Duodenal mucosa (tissue), 2 donors: ENCODE measurements at regions not wholly inside any gene's neighbourhood (a gene's known extent, or its start where the extent isn't known, plus 50 kb on each side); places are given as distances from the start of the nearest gene placed in this dataset.
"Not testable (repeated sequence)": the region's sequence is repeated elsewhere in the genome, so short reads cannot be mapped to it uniquely, and the experiment has no call there.

Experiments
- H3K27ac ChIP-seq: one replicate; pipeline ENCODE4 v1.7.0; 2013; ENCODE audit warnings: low read depth, low read length
- H3K27me3 ChIP-seq, 2 donors: one replicate each; pipeline ENCODE4 v1.7.0; 2013; ENCODE audit warnings: low read length in 2 of 2, control low read depth in 1 of 2; ENCODE audit not compliant: insufficient read depth in 2 of 2, control insufficient read depth in 1 of 2
- H3K36me3 ChIP-seq, 2 donors: one replicate each; pipeline ENCODE4 v1.7.0; 2013; ENCODE audit warnings: low read length in 2 of 2, control low read depth in 1 of 2; ENCODE audit not compliant: insufficient read depth in 2 of 2, control insufficient read depth in 1 of 2
- H3K4me1 ChIP-seq, 2 donors: one replicate each; pipeline ENCODE4 v1.7.0; 2013; ENCODE audit warnings: low read length in 2 of 2, control low read depth in 1 of 2; ENCODE audit not compliant: insufficient read depth in 2 of 2, control insufficient read depth in 1 of 2
- H3K4me3 ChIP-seq, 2 donors: one replicate each; pipeline ENCODE4 v1.7.0; 2013; ENCODE audit warnings: low read length in 2 of 2, low read depth in 1 of 2
- H3K9ac ChIP-seq, 2 donors: one replicate each; pipeline ENCODE4 v1.7.0; 2013; ENCODE audit warnings: low read length in 2 of 2, low read depth in 1 of 2
- H3K9me3 ChIP-seq, 2 donors: one replicate each; pipeline ENCODE4 v1.7.0; 2013; ENCODE audit warnings: low read length in 2 of 2, control low read depth in 1 of 2; ENCODE audit not compliant: control insufficient read depth in 1 of 2

GRCh38 chr12:60535363-60535762 lies 939.5 kb downstream of the SLC16A7 start:
- H3K9me3 ChIP-seq, result peaks cover 0 to 3% of the 10 kb centered on the region in 2 donors
- H3K36me3 ChIP-seq, result no peaks in the 10 kb centered on the region
- no peaks in the 10 kb centered on the region for H3K4me1 ChIP-seq
- H3K27me3 ChIP-seq, result no peaks in the 10 kb centered on the region
- no peak overlapping the region for H3K4me3 ChIP-seq
- H3K27ac ChIP-seq, result no peak overlapping the region
- H3K9ac ChIP-seq, result no peak overlapping the region

DNA sequence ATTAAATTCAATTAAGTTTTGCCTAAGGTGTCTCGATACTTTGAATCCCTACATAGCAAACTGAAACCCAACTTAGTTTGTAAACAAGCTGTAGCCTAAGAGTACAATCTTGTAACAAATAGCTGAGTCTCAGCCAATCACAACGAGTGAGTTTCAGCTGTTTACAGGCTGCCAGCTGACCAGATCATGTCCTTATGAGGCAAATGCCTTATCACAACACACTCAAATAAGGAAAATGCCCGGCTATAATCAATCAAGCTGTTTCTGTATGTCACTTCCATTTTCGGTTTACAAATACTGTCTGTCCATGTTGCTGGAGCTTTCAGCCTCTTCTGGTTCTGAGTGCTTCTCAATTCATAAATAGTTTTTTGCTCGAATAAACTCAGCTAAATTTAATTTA lies 943.8 kb downstream of the SLC16A7 start:
- Histone ChIP-seq H3K9ac (no peak overlapping the region), H3K9me3 (peaks cover 0 to 2% of the 10 kb centered on the region in 2 donors), H3K27me3 (no peaks in the 10 kb centered on the region), H3K4me3 (peak overlapping the region in 1 of 2 donors; percentile 30), H3K36me3 (no peaks in the 10 kb centered on the region), H3K4me1 (no peaks in the 10 kb centered on the region), H3K27ac (no peak overlapping the region)

- Histone ChIP-seq H3K27ac (no peak overlapping the region), H3K4me1 (no peaks in the 10 kb centered on the region), H3K9ac (no peak overlapping the region), H3K27me3 (no peaks in the 10 kb centered on the region), H3K9me3 (peaks cover 15 to 16% of the 10 kb centered on the region in 2 donors), H3K4me3 (no peak overlapping the region), H3K36me3 (no peaks in the 10 kb centered on the region)
Observed at GRCh38 chr12:60568914-60569313, 973.1 kb downstream of the SLC16A7 start.

DNA sequence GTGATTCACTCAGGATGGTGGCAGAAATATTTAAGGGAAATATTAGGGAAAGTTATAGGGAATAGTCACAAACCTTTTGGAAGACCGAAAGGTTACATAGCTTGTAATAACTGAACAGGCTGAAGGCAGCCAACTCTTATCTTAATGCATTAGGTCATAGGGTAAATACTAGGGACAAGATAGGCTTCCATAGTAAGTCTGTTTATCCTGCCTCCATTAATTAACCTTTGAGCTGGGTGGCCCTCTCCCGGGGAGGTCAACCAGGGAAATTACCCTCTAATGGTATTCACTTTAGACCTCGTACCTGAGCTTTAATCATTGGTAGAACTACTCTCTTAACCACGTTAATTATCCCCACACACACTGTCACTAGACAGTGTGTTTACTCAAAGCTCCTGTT lies 981.8 kb downstream of the SLC16A7 start:
- Histone ChIP-seq H3K9ac (no peak overlapping the region), H3K36me3 (no peaks in the 10 kb centered on the region), H3K27me3 (no peaks in the 10 kb centered on the region), H3K4me1 (no peaks in the 10 kb centered on the region), H3K9me3 (peaks cover 0 to 8% of the 10 kb centered on the region in 2 donors), H3K4me3 (no peak overlapping the region), H3K27ac (no peak overlapping the region)

DNA sequence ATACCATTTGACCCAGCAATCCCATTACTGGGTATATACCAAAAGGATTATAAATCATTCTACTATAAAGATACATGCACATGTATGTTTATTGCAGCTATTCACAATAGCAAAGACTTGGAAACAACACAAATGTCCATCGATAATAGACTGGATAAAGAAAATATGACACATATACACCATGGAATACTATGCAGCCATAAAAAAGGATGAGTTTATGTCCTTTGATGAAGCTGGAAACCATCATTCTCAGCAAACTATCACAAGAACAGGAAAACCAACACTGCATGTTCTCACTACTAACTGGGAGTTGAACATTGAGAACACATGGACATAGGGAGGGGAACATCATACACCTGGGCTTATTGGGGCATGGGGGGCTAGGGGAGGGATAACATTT lies 991.8 kb downstream of the SLC16A7 start:
- H3K4me3 ChIP-seq, H3K27me3 ChIP-seq, H3K9ac ChIP-seq, H3K27ac ChIP-seq, H3K9me3 ChIP-seq, H3K4me1 ChIP-seq, H3K36me3 ChIP-seq: not testable (repeated sequence)

GRCh38 chr12:60594035-60594711 lies 998.3 kb downstream of the SLC16A7 start:
- Histone ChIP-seq H3K4me3 (no peak overlapping the region), H3K27me3 (no peaks in the 10 kb centered on the region), H3K27ac (no peak overlapping the region), H3K4me1 (no peaks in the 10 kb centered on the region), H3K36me3 (no peaks in the 10 kb centered on the region), H3K9me3 (peaks cover 0 to 2% of the 10 kb centered on the region in 2 donors), H3K9ac (no peak overlapping the region)

- no peak overlapping the region for H3K9ac ChIP-seq
- H3K27ac ChIP-seq, result no peak overlapping the region
- H3K36me3 ChIP-seq, result no peaks in the 10 kb centered on the region
- H3K4me1 ChIP-seq, result no peaks in the 10 kb centered on the region
- no peaks in the 10 kb centered on the region for H3K27me3 ChIP-seq
- H3K9me3 ChIP-seq, result peaks cover 4 to 9% of the 10 kb centered on the region in 2 donors
- H3K4me3 ChIP-seq, result no peak overlapping the region
Observed at GRCh38 chr12:60602601-60603000, 1006.8 kb downstream of the SLC16A7 start.

DNA sequence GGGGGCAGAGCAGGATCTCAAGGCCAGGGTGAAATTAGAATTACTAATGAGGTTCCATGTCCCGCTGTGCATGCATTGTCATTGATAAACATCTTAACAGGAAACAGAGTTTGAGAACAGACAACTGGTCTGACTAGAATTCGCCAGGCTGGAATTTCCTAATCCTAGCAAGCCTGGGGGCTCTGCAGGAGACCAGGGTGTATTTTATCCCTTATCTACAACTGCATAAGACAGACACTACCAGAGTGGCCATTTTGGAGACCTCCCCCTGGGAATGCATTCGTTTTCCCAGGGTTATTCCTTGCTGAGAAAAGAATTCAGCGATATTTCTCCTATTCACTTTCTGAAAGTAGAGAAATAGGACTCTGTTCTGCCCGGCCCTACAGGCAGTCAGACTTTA lies 1007.6 kb downstream of the SLC16A7 start:
- H3K36me3 ChIP-seq, H3K27ac ChIP-seq, H3K27me3 ChIP-seq, H3K9ac ChIP-seq, H3K4me1 ChIP-seq, H3K4me3 ChIP-seq: not testable (repeated sequence)
- peaks cover 4 to 10% of the 10 kb centered on the region in 2 donors for H3K9me3 ChIP-seq

- H3K9me3 ChIP-seq, result peaks cover 19 to 23% of the 10 kb centered on the region in 2 donors
- no peak overlapping the region for H3K27ac ChIP-seq
- H3K27me3 ChIP-seq, result no peaks in the 10 kb centered on the region
- H3K4me1 ChIP-seq, result no peaks in the 10 kb centered on the region
- H3K9ac ChIP-seq, result no peak overlapping the region
- no peaks in the 10 kb centered on the region for H3K36me3 ChIP-seq
- H3K4me3 ChIP-seq, result no peak overlapping the region
Observed at GRCh38 chr12:60616400-60616799, 1020.6 kb downstream of the SLC16A7 start.

DNA sequence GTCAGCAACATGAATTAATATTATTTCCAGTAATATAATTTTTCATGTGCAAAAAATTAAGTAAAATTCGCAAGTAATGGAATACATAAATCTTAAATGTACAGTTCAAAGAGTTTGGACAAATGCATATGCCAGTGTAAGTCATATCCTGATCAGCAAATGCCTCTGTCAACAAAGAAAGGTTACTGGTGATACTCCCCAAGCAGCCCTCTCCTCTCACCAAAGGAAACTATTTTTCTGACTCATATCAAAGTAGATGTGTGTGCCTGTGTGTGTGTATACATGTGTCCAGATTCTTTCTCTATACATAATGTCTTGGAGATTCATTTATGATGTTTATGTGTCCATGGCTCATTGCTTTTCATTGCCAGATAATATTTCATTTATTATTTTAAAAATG lies 1035.0 kb downstream of the SLC16A7 start:
- Histone ChIP-seq H3K9me3 (no peaks in the 10 kb centered on the region), H3K36me3 (no peaks in the 10 kb centered on the region), H3K4me1 (no peaks in the 10 kb centered on the region), H3K27ac (no peak overlapping the region), H3K4me3 (no peak overlapping the region), H3K27me3 (no peaks in the 10 kb centered on the region), H3K9ac (no peak overlapping the region)

- no peak overlapping the region for H3K27ac ChIP-seq
- no peaks in the 10 kb centered on the region for H3K27me3 ChIP-seq
- H3K4me3 ChIP-seq, result no peak overlapping the region
- H3K9ac ChIP-seq, result no peak overlapping the region
- H3K4me1 ChIP-seq, result no peaks in the 10 kb centered on the region
- peaks cover 22 to 26% of the 10 kb centered on the region in 2 donors for H3K9me3 ChIP-seq
- H3K36me3 ChIP-seq, result no peaks in the 10 kb centered on the region
Observed at GRCh38 chr12:60644076-60644475, 1048.2 kb downstream of the SLC16A7 start.
